ENCODE measurements at regions not wholly inside any gene's neighbourhood (a gene's known extent, or its start where the extent isn't known, plus 50 kb on each side); places are given as distances from the start of the nearest gene placed in this dataset.
"Not testable (repeated sequence)": the region's sequence is repeated elsewhere in the genome, so short reads cannot be mapped to it uniquely, and the experiment has no call there.

DNA sequence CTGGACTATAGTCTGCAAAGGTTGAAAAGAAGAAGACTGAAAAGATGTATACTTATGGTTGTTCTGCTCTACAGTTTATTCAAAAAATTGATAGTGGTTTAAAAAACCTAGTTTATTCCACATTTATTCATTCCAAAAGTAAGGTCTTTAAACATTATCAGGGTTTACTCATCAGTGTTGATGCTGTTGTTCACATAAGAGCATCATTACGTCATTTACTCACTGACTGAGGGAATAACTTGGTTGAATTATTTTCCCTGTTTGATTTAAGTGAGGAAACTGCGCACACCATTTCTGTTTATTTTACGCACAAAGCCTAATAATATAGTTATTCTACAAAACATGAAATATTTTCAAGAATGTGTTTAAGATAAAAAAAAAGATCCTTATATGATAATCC, 303.1 kb upstream of the PRKD1 start:
- ChIA-PET CTCF (interaction anchor here (1.2 kb wide), 1 partner anchor 34 kb away, joined by 3 read pairs; no protein-coding TSS in a partner anchor), POLR2A (no interaction called here)
- H3K4me1 Mint-ChIP-seq, result no peaks in the 10 kb centered on the region
- no peaks in the 10 kb centered on the region for H3K9me3 Mint-ChIP-seq (ENCODE audit: low read depth)
- no peaks in the 10 kb centered on the region for H3K27me3 Mint-ChIP-seq
- intact Hi-C loops (cut with DNase I, micrococcal nuclease), result no loop called here
- no peak overlapping the region for H3K4me3 Mint-ChIP-seq
- DNase-seq (no peak), ATAC-seq (no peak)
- H3K27ac Mint-ChIP-seq, result no peak overlapping the region
- no peaks in the 10 kb centered on the region for H3K36me3 Mint-ChIP-seq (ENCODE audit: low read depth)

DNA sequence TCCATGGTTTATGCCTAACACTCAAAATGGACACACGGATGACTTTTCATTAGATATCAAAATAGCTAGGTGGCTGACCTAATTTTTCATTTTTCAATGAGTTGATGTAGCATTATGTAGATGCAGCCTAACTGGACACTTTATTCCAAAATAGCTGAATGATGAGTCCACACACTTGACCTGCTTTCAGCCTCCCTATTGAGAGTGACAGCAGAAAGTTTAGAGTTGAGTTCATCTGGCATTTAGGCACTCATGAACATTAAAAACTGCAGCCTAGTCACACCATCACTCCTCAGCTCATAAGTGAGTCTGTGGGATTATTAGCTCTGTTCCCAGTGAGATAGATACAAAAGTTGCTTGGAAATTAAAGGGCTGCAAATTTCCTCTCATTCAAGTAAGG, 307.3 kb upstream of the PRKD1 start:
- no peak overlapping the region for H3K27ac Mint-ChIP-seq
- CTCF ChIA-PET, result no interaction called here
- intact Hi-C loops (cut with DNase I, micrococcal nuclease), result no loop called here

DNA sequence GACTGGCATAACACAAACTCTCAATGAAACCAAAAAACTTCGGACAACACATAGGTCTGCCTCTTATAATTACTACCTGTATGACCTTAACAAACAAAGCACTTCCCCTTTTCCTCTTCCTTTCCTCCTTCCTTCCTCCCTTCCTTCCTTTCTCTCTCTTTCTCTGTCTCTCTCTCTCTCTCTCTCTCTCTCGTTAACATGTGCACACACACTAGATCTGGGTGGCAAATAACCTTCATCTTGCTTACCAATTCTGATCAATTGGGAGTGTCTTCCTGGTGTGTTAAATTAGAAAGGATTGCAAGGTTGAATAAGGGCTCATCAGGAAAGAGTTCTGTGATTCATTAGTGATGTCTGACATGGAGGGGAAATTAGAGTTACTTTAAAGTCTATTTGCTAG, 307.8 kb upstream of the PRKD1 start:
- peaks cover 3% of the 10 kb centered on the region for H3K27me3 Mint-ChIP-seq
- H3K27ac Mint-ChIP-seq, result no peak overlapping the region
- ChIA-PET CTCF (no interaction called here), POLR2A (no interaction called here)
- no peaks in the 10 kb centered on the region for H3K9me3 Mint-ChIP-seq (ENCODE audit: low read depth)
- intact Hi-C loops (cut with DNase I, micrococcal nuclease), result no loop called here
- H3K4me3 Mint-ChIP-seq, result no peak overlapping the region
- no peak for ATAC-seq
- H3K4me1 Mint-ChIP-seq, result no peaks in the 10 kb centered on the region
- no peak for DNase-seq
- H3K36me3 Mint-ChIP-seq (ENCODE audit: low read depth), result no peaks in the 10 kb centered on the region

More for the DNA sequence above, 307.3 kb upstream of the PRKD1 start:
- POLR2A ChIA-PET, result no interaction called here
- Mint-ChIP-seq H3K4me3 (no peak overlapping the region), H3K4me1 (no peaks in the 10 kb centered on the region), H3K9me3 (ENCODE audit: low read depth) (no peaks in the 10 kb centered on the region), H3K27me3 (peaks cover 3% of the 10 kb centered on the region), H3K36me3 (ENCODE audit: low read depth) (no peaks in the 10 kb centered on the region)
- ATAC-seq, result no peak
- no peak for DNase-seq

DNA sequence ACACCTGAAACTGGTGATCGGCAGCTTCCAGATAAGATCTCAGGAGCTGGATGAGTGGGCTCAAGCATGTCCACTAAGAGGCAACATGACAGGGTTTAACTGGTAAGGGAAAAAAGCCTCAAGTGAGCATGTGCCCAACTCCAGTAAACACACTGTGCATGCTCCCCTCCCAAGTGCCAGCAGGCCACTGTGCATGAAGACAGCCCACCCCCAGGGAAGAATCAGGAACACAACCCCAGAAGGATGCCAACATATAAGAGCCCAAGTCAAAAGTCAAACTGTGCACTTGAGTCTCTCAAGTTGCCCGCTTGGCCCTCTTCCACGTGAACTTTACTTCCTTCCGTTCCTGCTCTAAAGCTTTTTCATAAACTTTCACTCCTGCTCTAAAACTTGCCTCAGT, 311.3 kb upstream of the PRKD1 start:
- intact Hi-C loops (cut with DNase I, micrococcal nuclease), result no loop called here
- Mint-ChIP-seq H3K4me3 (no peak overlapping the region), H3K36me3 (ENCODE audit: low read depth) (no peaks in the 10 kb centered on the region), H3K27me3 (peaks cover 8% of the 10 kb centered on the region), H3K9me3 (ENCODE audit: low read depth) (no peaks in the 10 kb centered on the region), H3K27ac (no peak overlapping the region), H3K4me1 (no peaks in the 10 kb centered on the region)
- no peak for DNase-seq
- ChIA-PET CTCF (interaction anchor here (1.3 kb wide), 1 partner anchor 54 kb away, joined by 3 read pairs; no protein-coding TSS in a partner anchor), POLR2A (no interaction called here)
- ATAC-seq, result no peak

DNA sequence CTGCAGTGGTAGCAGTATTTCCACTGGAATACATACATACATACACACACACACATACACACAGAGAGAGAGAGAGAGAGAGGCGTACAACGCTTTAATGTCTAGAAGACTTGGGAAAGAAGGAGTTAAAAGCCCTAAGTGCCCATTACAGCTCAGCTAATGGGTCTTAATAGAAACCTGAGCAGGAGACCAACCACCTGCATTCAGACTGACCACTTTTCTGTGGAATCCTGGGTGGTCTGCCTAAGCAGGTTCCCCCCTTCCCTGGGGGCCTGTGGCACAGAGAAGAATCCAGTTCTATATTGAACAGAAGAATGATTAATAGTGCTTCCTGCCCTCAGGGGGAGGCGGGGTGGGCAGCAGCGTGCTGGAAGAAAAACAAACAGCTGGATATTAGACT, 312.4 kb upstream of the PRKD1 start:
- Mint-ChIP-seq H3K4me1 (no peaks in the 10 kb centered on the region), H3K36me3 (ENCODE audit: low read depth) (no peaks in the 10 kb centered on the region), H3K27me3 (peaks cover 8% of the 10 kb centered on the region), H3K9me3 (ENCODE audit: low read depth) (no peaks in the 10 kb centered on the region), H3K27ac (no peak overlapping the region), H3K4me3 (no peak overlapping the region)
- DNase-seq, result no peak
- ChIA-PET CTCF (interaction anchor here (1.0 kb wide), 1 partner anchor 31 kb away, joined by 3 read pairs; no protein-coding TSS in a partner anchor), POLR2A (no interaction called here)
- intact Hi-C loops (cut with DNase I, micrococcal nuclease), result no loop called here
- no peak for ATAC-seq

DNA sequence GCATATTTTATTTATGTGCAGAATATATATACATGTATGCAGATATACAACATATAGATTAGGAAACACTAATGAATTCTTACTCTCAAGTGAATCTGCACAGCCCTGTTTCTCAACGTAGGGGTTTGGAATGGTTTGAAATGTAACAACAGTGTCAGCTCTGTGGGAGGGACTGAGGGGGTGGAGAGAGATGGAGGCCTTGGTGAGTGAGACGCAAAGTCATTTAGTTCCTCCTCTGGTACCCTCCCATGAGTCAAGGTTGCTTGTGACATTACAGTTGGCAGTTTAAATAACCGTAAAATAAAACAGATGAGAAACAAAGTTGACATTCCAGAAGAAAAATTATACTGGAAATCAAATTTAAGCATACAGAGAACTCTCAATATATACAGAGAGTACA, 313.0 kb upstream of the PRKD1 start:
- intact Hi-C loops (cut with DNase I, micrococcal nuclease), result no loop called here
- ATAC-seq (no peak), DNase-seq (no peak)
- Mint-ChIP-seq H3K4me3 (no peak overlapping the region), H3K9me3 (ENCODE audit: low read depth) (no peaks in the 10 kb centered on the region), H3K4me1 (no peaks in the 10 kb centered on the region), H3K27ac (no peak overlapping the region), H3K27me3 (peaks cover 8% of the 10 kb centered on the region), H3K36me3 (ENCODE audit: low read depth) (no peaks in the 10 kb centered on the region)
- ChIA-PET CTCF (no interaction called here), POLR2A (no interaction called here)

DNA sequence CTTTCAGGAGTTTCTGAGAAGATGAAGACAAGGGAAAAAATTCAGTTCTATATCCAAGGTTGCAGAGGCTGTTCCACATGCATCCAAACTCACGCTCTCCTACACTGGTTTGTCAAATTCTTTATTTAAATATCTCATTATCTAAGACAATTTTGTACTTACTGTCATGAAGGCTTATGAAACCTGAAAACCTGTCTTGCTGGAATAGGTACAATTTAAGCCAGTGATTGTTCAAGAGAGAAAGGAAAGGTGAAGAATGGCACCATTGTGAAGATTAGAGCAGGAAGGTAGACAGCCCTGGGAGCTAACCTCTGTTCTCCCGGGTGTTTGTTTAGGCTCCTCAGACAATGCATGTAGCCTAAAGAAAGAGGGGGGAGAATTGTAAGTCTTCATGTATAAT, 315.1 kb upstream of the PRKD1 start:
- Mint-ChIP-seq H3K27ac (no peak overlapping the region), H3K36me3 (ENCODE audit: low read depth) (no peaks in the 10 kb centered on the region), H3K4me1 (no peaks in the 10 kb centered on the region), H3K9me3 (ENCODE audit: low read depth) (no peaks in the 10 kb centered on the region), H3K27me3 (peaks cover 6% of the 10 kb centered on the region), H3K4me3 (no peak overlapping the region)
- intact Hi-C loops (cut with DNase I, micrococcal nuclease), result no loop called here
- no peak for DNase-seq
- ATAC-seq, result no peak
- ChIA-PET CTCF (no interaction called here), POLR2A (no interaction called here)

DNA sequence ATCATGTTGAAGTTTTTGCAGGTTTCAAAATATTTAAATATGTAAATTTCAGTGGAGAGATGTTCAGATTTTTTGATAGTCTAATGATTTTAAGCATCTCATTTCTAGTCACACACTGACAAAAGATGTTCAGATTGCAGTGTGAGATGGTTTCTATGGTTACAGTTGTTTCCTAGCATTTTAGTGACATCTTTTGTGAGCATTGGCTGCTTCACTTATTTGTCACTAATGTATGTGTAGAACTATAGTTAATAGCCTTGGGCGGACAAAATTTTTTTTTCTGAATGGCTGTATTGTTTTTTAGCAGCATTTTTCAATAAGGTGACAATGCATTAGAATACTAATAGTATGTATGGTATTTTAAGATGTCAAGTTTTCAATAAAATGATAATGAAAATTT, 315.6 kb upstream of the PRKD1 start:
- no peaks in the 10 kb centered on the region for H3K36me3 Mint-ChIP-seq (ENCODE audit: low read depth)
- H3K9me3 Mint-ChIP-seq (ENCODE audit: low read depth), result no peaks in the 10 kb centered on the region
- intact Hi-C loops (cut with DNase I, micrococcal nuclease), result no loop called here
- no peak overlapping the region for H3K27ac Mint-ChIP-seq
- ATAC-seq (no peak), DNase-seq (no peak)
- H3K4me3 Mint-ChIP-seq, result no peak overlapping the region
- ChIA-PET POLR2A (no interaction called here), CTCF (no interaction called here)
- H3K4me1 Mint-ChIP-seq, result no peaks in the 10 kb centered on the region
- H3K27me3 Mint-ChIP-seq, result peaks cover 6% of the 10 kb centered on the region

DNA sequence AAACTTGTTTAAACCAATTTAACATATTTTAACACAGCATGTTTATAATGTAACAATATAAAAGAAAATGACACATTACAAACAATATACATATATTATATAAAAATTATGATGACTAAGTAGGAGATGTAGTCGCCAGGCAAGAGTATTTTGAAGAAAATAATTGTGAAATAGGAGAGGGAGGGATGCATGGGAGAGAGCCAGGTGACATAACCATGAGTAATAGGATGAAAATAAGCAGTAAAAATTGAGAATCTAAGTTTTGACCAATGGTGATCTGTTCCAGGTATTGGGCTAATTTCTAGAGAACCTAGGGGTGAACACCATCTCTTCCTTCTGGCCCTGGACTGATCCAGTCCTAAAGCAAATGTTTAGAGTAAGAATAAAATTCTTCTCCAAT, 315.2 kb upstream of the G2E3 start:
- Mint-ChIP-seq H3K4me3 (no peak overlapping the region), H3K36me3 (ENCODE audit: low read depth) (no peaks in the 10 kb centered on the region), H3K9me3 (ENCODE audit: low read depth) (no peaks in the 10 kb centered on the region), H3K4me1 (no peaks in the 10 kb centered on the region), H3K27me3 (peaks cover 6% of the 10 kb centered on the region), H3K27ac (no peak overlapping the region)
- DNase-seq (no peak), ATAC-seq (no peak)
- ChIA-PET POLR2A (no interaction called here), CTCF (no interaction called here)
- intact Hi-C loops (cut with DNase I, micrococcal nuclease), result no loop called here

DNA sequence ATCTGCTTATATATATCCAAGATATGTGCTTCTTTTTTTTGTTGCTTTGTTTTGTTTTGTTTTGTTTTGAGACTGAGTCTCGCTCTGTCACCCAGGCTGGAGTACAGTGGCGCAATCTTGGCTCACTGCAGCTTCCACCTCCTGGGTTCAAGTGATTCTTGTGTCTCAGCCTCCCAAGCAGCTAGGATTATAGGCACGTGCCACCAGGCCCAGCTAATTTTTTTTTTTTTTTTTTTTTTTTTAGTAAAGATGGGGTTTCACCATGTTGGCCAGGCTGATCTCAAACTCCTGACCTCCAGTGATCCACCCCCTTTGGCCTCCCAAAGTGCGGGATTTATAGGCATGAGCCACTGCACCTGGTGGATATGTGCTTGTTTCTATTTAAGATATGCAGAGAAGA, 314.6 kb upstream of the G2E3 start:
- DNase-seq; CTCF ChIA-PET; intact Hi-C loops (cut with DNase I, micrococcal nuclease); H3K36me3 Mint-ChIP-seq (ENCODE audit: low read depth); H3K27me3 Mint-ChIP-seq; ATAC-seq; H3K27ac Mint-ChIP-seq; POLR2A ChIA-PET; H3K9me3 Mint-ChIP-seq (ENCODE audit: low read depth); H3K4me3 Mint-ChIP-seq; H3K4me1 Mint-ChIP-seq: not testable (repeated sequence)

DNA sequence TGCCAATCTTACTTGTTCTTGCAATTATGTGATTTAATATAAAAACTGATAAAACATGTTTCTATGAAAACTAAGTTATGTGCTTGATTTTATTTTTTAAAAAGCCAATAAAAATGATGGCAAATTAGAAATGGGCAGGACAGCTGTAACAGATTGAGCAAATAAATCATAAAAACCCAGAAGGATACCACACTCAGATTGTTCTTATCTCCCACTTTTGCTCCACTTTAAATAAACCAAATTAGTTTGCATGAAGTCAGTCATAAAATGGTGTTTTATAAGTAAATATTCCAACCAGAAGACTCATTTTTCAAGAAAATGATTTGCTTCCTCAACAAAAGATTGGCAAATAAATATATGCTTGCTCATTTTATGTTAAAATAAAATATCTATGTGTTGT, 307.9 kb upstream of the G2E3 start:
- H3K36me3 Mint-ChIP-seq (ENCODE audit: low read depth), result no peaks in the 10 kb centered on the region
- peaks cover 2% of the 10 kb centered on the region for H3K9me3 Mint-ChIP-seq (ENCODE audit: low read depth)
- H3K27me3 Mint-ChIP-seq, result no peaks in the 10 kb centered on the region
- CTCF ChIA-PET, result no interaction called here
- H3K4me1 Mint-ChIP-seq, result no peaks in the 10 kb centered on the region
- no peak for ATAC-seq
- POLR2A ChIA-PET, result no interaction called here
- intact Hi-C loops (cut with DNase I, micrococcal nuclease), result no loop called here
- no peak overlapping the region for H3K27ac Mint-ChIP-seq
- H3K4me3 Mint-ChIP-seq, result no peak overlapping the region
- no peak for DNase-seq

DNA sequence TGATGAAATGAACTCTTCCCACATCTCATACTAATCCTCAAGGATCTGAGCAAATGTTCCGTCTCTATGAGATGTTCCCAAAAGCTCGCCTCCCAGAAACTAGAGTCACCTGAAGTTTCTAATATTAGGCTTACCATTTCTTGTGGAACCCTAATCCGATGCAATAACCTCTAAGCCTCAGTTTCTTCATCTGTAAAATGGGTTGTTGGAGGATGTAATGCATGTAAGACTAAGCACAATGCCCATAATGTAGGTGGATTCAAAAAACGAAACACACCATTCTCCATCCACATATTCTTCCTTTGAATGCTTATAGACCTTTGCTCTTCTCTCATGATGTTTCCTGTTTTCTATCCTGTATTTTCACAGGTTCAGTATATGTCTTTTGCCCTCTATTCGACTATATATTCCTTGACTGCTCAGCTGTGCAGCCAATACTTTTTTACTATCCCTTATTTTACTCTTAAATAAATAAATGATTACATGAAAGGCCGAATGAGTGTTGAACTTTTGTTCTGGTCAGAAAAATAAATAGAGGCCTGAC, 307.3 kb upstream of the G2E3 start:
- H3K27me3 Mint-ChIP-seq, result no peaks in the 10 kb centered on the region
- no peak for ATAC-seq
- H3K27ac Mint-ChIP-seq, result no peak overlapping the region
- no peak overlapping the region for H3K4me3 Mint-ChIP-seq
- ChIA-PET POLR2A (no interaction called here), CTCF (no interaction called here)
- DNase-seq, result no peak
- no peaks in the 10 kb centered on the region for H3K4me1 Mint-ChIP-seq
- H3K36me3 Mint-ChIP-seq (ENCODE audit: low read depth), result no peaks in the 10 kb centered on the region
- H3K9me3 Mint-ChIP-seq (ENCODE audit: low read depth), result peaks cover 5% of the 10 kb centered on the region
- intact Hi-C loops (cut with DNase I, micrococcal nuclease), result no loop called here

DNA sequence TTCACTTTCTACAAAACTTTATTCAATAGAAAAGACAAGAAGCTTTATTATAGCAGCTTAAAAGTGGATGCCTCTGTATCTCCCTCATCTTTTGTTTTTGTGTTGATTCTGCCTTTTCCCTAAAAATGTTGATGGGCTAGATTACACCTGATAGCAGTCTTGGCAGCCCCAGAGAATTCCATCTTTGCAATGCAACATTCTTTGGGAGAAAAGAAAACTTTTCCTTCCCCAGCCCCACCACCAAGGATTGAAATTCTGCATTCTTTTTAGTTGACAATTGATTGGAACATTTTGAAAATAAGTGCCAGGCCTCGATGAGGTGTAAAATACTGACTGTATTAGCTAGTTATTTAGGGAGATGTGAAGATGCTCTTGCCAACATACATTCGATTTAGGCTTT, 306.8 kb upstream of the G2E3 start:
- Mint-ChIP-seq H3K4me1 (no peaks in the 10 kb centered on the region), H3K27me3 (no peaks in the 10 kb centered on the region), H3K27ac (no peak overlapping the region), H3K36me3 (ENCODE audit: low read depth) (no peaks in the 10 kb centered on the region), H3K4me3 (no peak overlapping the region), H3K9me3 (ENCODE audit: low read depth) (peaks cover 5% of the 10 kb centered on the region)
- ChIA-PET POLR2A (no interaction called here), CTCF (interaction anchor here (0.7 kb wide), 1 partner anchor 45 kb away, joined by 3 read pairs; no protein-coding TSS in a partner anchor)
- no peak for DNase-seq
- intact Hi-C loops (cut with DNase I, micrococcal nuclease), result no loop called here
- ATAC-seq, result no peak

All from activated CD4-positive, alpha-beta T cell treated with anti-CD3 and anti-CD28 coated beads for 36 hours (primary cell).